ENCODE measurements at regions not wholly inside any gene's neighbourhood (a gene's known extent, or its start where the extent isn't known, plus 50 kb on each side); places are given as distances from the start of the nearest gene placed in this dataset.

GRCh38 chr5:154140381-154140780 is 50.2 kb upstream of the GALNT10 start:
- TF ChIP-seq POLR2AphosphoS5 (IDR thresholded peaks at IDR 0.05; ENCODE audit: borderline replicate concordance, low read depth, low read length) (no peak), EZH2 (IDR thresholded peaks at IDR 0.05) (no peak), FOXP2 (optimal IDR thresholded peaks at IDR 0.05; ENCODE audit: control extremely low read depth, extremely low read length, insufficient read depth) (no peak)

All from SK-N-MC (cell line).